NT2/D1 (cell line): ENCODE measurements at regions not wholly inside any gene's neighbourhood (a gene's known extent, or its start where the extent isn't known, plus 50 kb on each side); places are given as distances from the start of the nearest gene placed in this dataset.

Source experiments
- SUZ12 ChIP-seq: IDR thresholded peaks from 2 replicates; pipeline ENCODE4 v1.6.1; 2011; ENCODE audit not compliant: insufficient read length, insufficient read depth; ENCODE audit errors: extremely low read depth
- ZNF274 ChIP-seq: IDR thresholded peaks from 2 replicates; pipeline ENCODE4 v1.6.1; 2011; ENCODE audit warnings: mild to moderate bottlenecking, low read depth, low read length

DNA sequence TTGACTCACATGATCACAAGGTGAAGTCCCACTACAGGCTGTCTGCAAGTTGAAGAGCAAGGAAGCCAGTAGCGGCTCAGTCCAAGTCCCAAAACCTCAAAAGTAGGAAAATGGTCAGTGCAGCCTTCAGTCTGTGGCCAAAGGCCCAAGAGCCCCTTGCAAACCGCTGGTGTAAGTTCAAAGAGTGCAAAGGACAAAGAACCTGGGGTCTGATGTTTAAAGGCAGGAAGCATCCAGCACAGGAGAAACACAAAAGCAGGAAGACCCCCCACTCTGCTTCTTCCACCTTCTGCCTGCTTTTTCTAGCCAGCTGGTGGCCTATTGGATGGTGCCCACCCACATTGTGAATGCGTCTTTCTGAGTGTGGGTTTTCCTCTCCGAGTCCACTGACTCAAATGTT is 2222.6 kb downstream of the MRPL39 start:
- no peak for TF ChIP-seq SUZ12
- TF ChIP-seq ZNF274, result no peak
